Sigmoid colon (tissue), 6 donors: ENCODE measurements at regions not wholly inside any gene's neighbourhood (a gene's known extent, or its start where the extent isn't known, plus 50 kb on each side); places are given as distances from the start of the nearest gene placed in this dataset.

Experiments used
- DNase-seq: peaks from one replicate; pipeline ENCODE4 v3.0.0-alpha.2; 2019
- H3K27ac ChIP-seq, 4 donors: fragments of 200-600 bp; sonication (generic); one replicate each; pipeline ENCODE4 v1.5.1; 2016 to 2019; ENCODE audit warnings: mild to moderate bottlenecking in 1 of 4
- H3K27me3 ChIP-seq, 3 donors: fragments of 200-600 bp; sonication (generic); one replicate each; pipeline ENCODE4 v1.5.1; 2019; ENCODE audit warnings: mild to moderate bottlenecking in 1 of 3
- H3K36me3 ChIP-seq, 4 donors: fragments of 200-600 bp; sonication (generic); one replicate each; pipeline ENCODE4 v1.5.1; 2016 to 2019
- H3K4me1 ChIP-seq, 4 donors: fragments of 200-600 bp; sonication (generic); one replicate each; pipeline ENCODE4 v1.5.1; 2017 to 2019
- H3K4me3 ChIP-seq, 4 donors: fragments of 200-600 bp; sonication (generic); one replicate each; pipeline ENCODE4 v1.5.1; 2017 to 2019; ENCODE audit warnings: mild to moderate bottlenecking in 2 of 4, moderate library complexity in 1 of 4
- H3K9me3 ChIP-seq, 4 donors: fragments of 200-600 bp in 3 of 4; sonication (generic) in 3 of 4; one replicate each; pipeline versions ENCODE4 v1.5.1 to v1.6.1; 2013 to 2019
- EP300 ChIP-seq, 4 donors: sonication (generic); formaldehyde crosslinking; IDR thresholded peaks; one replicate each; pipeline ENCODE4 v1.6.1; 2017; ENCODE audit warnings: antibody characterized with exemption in 4 of 4
- POLR2A ChIP-seq, 2 donors: fragments of 450-650 bp; IDR thresholded peaks; one replicate each; pipeline ENCODE4 v1.6.1; 2016; ENCODE audit warnings: antibody characterized with exemption in 2 of 2, mild to moderate bottlenecking in 2 of 2, moderate library complexity in 2 of 2
- POLR2AphosphoS5 ChIP-seq, 4 donors: sonication (generic); formaldehyde crosslinking; IDR thresholded peaks; one replicate each; pipeline ENCODE4 v1.6.1; 2017; ENCODE audit warnings: antibody characterized with exemption in 4 of 4
- WGBS, 2 donors: extraction: QIAGEN DNeasy Blood & Tissue Kit; methylation state at CpG; one replicate each; pipeline ENCODE4 v1.1.7; 2013; 5-methylcytosine and 5-hydroxymethylcytosine counted together
- intact Hi-C: fragments of 100-400 bp; cut with DNase I; formaldehyde crosslinking; loops from one replicate; pipeline ENCODE4 v1.15.1; 2023
- TF ChIP-seq, protein P1 (sequence below), 4 experiments: fragments of 450-650 bp in 3 of 4; fragments of 200-600 bp in 1 of 4; IDR thresholded peaks; one replicate each; pipeline ENCODE4 v1.5.1; 2016 to 2019; ENCODE audit warnings: antibody characterized with exemption in 4 of 4, mild to moderate bottlenecking in 3 of 4, moderate library complexity in 2 of 4
- donor health status: healthy with polysubstance abuse.
- donor health status: healthy.

DNA sequence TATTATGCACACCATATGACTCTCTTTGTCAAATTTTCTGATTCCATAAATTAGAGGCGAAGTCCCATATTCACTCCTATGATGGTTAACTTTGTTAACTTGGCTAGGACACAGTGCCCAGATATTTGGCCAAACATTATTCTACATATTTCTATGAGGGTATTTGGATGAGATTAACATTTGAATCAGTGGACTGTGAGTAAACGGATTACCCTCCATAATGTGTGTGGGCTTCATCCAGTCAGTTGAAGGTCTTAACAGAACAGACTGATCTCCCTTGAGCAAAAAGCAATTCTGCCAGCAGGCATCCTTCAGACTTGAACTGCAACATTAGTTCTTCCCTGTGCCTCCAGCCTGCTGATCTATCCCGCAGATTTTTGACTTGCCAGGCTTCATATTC is 69.9 kb downstream of the FZD4 start:
- Histone ChIP-seq H3K4me3 (no peak overlapping the region), H3K27me3 (no peaks in the 10 kb centered on the region), H3K27ac (no peak overlapping the region), H3K9me3 (no peaks in the 10 kb centered on the region), H3K4me1 (no peaks in the 10 kb centered on the region), H3K36me3 (no peaks in the 10 kb centered on the region)
- TF ChIP-seq POLR2AphosphoS5 (IDR thresholded peaks at IDR 0.05) (no peak), EP300 (IDR thresholded peaks at IDR 0.05) (no peak), POLR2A (IDR thresholded peaks at IDR 0.05) (no peak)
- TF ChIP-seq, protein P1, sequence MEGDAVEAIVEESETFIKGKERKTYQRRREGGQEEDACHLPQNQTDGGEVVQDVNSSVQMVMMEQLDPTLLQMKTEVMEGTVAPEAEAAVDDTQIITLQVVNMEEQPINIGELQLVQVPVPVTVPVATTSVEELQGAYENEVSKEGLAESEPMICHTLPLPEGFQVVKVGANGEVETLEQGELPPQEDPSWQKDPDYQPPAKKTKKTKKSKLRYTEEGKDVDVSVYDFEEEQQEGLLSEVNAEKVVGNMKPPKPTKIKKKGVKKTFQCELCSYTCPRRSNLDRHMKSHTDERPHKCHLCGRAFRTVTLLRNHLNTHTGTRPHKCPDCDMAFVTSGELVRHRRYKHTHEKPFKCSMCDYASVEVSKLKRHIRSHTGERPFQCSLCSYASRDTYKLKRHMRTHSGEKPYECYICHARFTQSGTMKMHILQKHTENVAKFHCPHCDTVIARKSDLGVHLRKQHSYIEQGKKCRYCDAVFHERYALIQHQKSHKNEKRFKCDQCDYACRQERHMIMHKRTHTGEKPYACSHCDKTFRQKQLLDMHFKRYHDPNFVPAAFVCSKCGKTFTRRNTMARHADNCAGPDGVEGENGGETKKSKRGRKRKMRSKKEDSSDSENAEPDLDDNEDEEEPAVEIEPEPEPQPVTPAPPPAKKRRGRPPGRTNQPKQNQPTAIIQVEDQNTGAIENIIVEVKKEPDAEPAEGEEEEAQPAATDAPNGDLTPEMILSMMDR (IDR thresholded peaks at IDR 0.05), result no peak
- intact Hi-C loops, result no loop called here
- no peak for DNase-seq
- 91 to 95% methylated on average over 3 of the region's 3 CpGs for WGBS, 2 donors

DNA sequence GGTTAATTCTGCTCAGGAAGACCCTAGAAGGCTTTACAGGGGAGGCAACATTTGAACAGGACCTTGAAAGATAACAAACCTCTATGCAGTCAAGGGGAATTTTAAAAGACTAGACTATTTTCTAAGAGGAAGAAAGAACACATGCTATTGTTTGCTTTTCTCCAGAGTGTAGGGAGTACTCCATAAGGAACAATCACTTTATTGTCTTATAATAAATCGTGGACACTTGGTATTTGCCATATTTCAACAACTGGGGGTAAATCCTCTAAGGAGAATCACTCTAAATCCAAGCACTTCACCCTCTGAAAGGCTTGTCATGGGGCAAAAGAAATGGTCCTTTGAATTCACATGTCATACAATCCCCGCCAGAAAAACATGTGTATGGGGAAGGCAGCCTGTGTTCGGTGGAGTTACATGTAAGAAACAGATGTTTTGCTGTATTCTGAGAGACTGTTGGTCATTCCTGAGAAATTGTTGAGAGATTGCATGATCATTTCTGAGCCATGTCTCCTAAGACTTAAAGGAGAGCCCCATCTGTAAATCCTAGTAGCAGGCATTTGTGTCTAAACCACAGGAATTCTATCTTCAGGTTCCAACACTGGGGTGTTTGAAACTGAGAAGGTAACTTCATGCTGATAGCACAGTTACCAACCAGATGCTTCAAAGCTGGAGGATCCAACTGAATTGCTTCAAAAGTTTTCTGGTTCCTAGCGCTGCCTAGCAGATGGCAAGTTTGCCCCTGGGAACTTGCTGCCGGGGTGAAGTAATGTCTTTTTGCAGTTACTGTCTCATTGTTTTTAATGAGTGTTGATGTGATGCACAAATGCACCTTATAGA is 66.8 kb downstream of the FZD4 start:
- Histone ChIP-seq H3K36me3 (no peaks in the 10 kb centered on the region), H3K27ac (no peak overlapping the region), H3K9me3 (no peaks in the 10 kb centered on the region), H3K4me1 (no peaks in the 10 kb centered on the region), H3K4me3 (no peak overlapping the region), H3K27me3 (no peaks in the 10 kb centered on the region)
- intact Hi-C loops, result no loop called here
- DNase-seq, result no peak
- TF ChIP-seq POLR2AphosphoS5 (IDR thresholded peaks at IDR 0.05) (no peak), EP300 (IDR thresholded peaks at IDR 0.05) (no peak), POLR2A (IDR thresholded peaks at IDR 0.05) (no peak)
- TF ChIP-seq, protein P1 (IDR thresholded peaks at IDR 0.05), result no peak
- WGBS, 2 donors, result 71 to 82% methylated on average over 5 of the region's 5 CpGs

DNA sequence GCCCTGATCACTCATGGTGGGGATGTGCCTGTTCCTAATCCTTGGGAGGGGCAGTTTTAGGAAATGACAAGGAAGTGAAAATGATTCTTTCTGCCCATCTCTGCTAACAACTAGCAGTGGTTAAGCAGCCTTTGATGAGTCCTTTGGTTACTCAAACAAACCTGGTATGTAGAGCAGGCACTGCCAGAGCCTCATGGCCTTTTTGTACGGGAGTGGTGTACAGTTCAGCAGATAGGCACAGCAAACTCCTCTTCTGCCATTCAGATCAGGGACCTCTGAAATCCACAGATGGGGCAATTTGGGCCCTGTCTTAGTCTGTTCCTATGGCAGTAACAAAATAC is 66.2 kb downstream of the FZD4 start:
- intact Hi-C loops, result no loop called here
- no peaks in the 10 kb centered on the region for H3K9me3 ChIP-seq
- no peaks in the 10 kb centered on the region for H3K4me1 ChIP-seq
- H3K4me3 ChIP-seq, result no peak overlapping the region
- no peaks in the 10 kb centered on the region for H3K27me3 ChIP-seq
- H3K27ac ChIP-seq, result no peak overlapping the region
- 44 to 79% methylated on average over 1 of the region's 1 CpG for WGBS, 2 donors
- TF ChIP-seq POLR2AphosphoS5 (IDR thresholded peaks at IDR 0.05) (no peak), POLR2A (IDR thresholded peaks at IDR 0.05) (no peak), EP300 (IDR thresholded peaks at IDR 0.05) (no peak)
- TF ChIP-seq, protein P1 (IDR thresholded peaks at IDR 0.05), result no peak
- H3K36me3 ChIP-seq, result no peaks in the 10 kb centered on the region
- DNase-seq, result no peak

DNA sequence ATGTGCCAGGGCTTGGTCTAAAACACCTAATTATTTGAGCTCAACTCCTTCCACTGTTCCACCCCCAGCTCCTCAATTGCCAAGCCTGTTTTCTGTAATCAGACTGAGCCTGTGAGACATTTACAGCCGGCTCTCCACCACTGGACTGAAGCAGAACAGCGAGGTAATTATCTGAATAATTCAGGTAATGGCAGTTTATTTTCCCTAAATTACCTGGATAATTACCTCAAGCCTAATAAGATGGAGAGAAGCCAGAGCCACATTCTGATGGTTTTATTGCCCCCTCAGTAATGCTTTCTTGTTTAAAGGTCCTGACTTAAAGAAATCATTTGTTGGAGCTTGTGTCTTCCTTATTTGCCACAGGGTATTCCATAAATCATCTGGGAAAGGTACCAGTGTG is 64.2 kb downstream of the FZD4 start:
- no peaks in the 10 kb centered on the region for H3K9me3 ChIP-seq
- DNase-seq, result no peak
- H3K4me1 ChIP-seq, result no peaks in the 10 kb centered on the region
- intact Hi-C loops, result no loop called here
- TF ChIP-seq POLR2AphosphoS5 (IDR thresholded peaks at IDR 0.05) (no peak), EP300 (IDR thresholded peaks at IDR 0.05) (no peak), POLR2A (IDR thresholded peaks at IDR 0.05) (no peak)
- TF ChIP-seq, protein P1 (IDR thresholded peaks at IDR 0.05), result no peak
- WGBS, 2 donors, result 23 to 64% methylated on average over 2 of the region's 2 CpGs
- H3K27ac ChIP-seq, result no peak overlapping the region
- no peak overlapping the region for H3K4me3 ChIP-seq
- H3K27me3 ChIP-seq, result no peaks in the 10 kb centered on the region
- no peaks in the 10 kb centered on the region for H3K36me3 ChIP-seq

DNA sequence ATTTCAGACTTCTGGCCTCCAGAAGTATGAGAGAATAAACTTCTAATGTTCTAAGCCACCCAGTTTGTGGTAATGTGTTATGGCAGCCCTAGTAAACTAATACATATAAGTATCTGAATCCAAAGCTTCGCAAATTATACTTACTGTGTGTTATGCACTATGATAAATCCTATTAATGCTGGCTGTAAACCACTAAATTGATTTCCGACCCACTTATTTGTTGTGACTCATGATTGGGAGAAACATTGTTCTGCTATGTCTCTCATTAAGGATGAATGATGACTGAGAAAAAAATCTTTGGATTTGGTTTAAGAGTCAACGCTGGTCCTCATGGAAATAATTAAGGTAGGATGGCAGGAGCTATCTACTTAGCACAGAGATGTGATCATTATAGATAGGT is 62.0 kb downstream of the FZD4 start:
- Histone ChIP-seq H3K4me3 (no peak overlapping the region), H3K4me1 (no peaks in the 10 kb centered on the region), H3K27ac (no peak overlapping the region), H3K27me3 (no peaks in the 10 kb centered on the region), H3K36me3 (no peaks in the 10 kb centered on the region), H3K9me3 (no peaks in the 10 kb centered on the region)
- intact Hi-C loops, result no loop called here
- DNase-seq, result no peak
- TF ChIP-seq POLR2AphosphoS5 (IDR thresholded peaks at IDR 0.05), result no peak
- TF ChIP-seq, protein P1 (IDR thresholded peaks at IDR 0.05), result no peak
- TF ChIP-seq EP300 (IDR thresholded peaks at IDR 0.05), result no peak
- no peak for TF ChIP-seq POLR2A (IDR thresholded peaks at IDR 0.05)
- 93 to 95% methylated on average over 3 of the region's 3 CpGs for WGBS, 2 donors
